HUES64 (cell line): ENCODE measurements at regions not wholly inside any gene's neighbourhood (a gene's known extent, or its start where the extent isn't known, plus 50 kb on each side); places are given as distances from the start of the nearest gene placed in this dataset.

Source experiments
- H3K27ac ChIP-seq: 2 replicates; pipeline ENCODE4 v1.7.0; 2013; ENCODE audit warnings: low read depth, low read length, inconsistent platforms
- H3K27me3 ChIP-seq: 2 replicates; pipeline ENCODE4 v1.6.1; 2013; ENCODE audit warnings: mild to moderate bottlenecking, low read length; ENCODE audit not compliant: insufficient read depth
- H3K36me3 ChIP-seq: 2 replicates; pipeline ENCODE4 v1.6.1; 2013; ENCODE audit warnings: mild to moderate bottlenecking, low read length; ENCODE audit not compliant: insufficient read depth
- H3K4me1 ChIP-seq: 2 replicates; pipeline ENCODE4 v1.6.1; 2013; ENCODE audit warnings: mild to moderate bottlenecking, low read length, moderate library complexity; ENCODE audit not compliant: insufficient read depth
- H3K4me3 ChIP-seq: 2 replicates; pipeline ENCODE4 v1.5.1; 2013; ENCODE audit warnings: mild to moderate bottlenecking, low read length, moderate library complexity
- H3K9ac ChIP-seq: 2 replicates; pipeline ENCODE4 v1.6.1; 2013; ENCODE audit warnings: mild to moderate bottlenecking, low read depth, low read length
- H3K9me3 ChIP-seq: 2 replicates; pipeline ENCODE4 v1.6.1; 2013; ENCODE audit warnings: low read depth, low read length; ENCODE audit not compliant: insufficient read depth
- WGBS: fragments of 150-250, 120-280 bp; methylation state at CpG from one replicate; pipeline ENCODE4 v1.1.7; 2013; ENCODE audit warnings: missing lambda C conversion rate; 5-methylcytosine and 5-hydroxymethylcytosine counted together

DNA sequence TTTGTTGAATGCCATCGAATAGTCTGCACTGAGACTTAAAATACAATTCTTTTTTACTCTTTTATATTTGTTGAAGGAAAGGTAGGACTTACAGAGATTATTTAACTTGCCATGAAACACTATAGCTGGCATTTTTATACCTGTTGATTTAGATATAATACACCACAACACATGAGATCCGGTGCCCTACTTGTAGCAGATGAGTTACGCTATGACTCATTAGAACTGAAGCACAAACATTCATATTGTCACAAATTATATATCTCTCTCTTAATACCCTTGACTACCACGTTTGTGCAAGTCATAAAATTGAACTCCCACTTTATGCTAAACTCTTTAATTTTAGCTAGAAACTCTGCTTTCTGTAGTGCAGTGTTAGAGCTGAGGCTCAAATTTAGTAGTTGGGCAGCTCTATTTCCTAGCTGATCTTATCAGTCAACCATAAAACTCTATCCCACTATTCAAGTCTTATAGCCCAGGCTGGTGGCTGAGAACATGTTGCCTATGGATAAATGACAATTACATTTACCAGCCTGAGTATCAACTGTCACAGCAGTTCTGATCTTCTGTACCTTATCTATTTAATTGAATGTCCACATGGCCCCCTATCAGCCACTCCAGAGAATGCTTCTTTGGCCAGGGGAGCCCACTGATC is 137.4 kb upstream of the SEMA3D start:
- H3K4me1 ChIP-seq = no peaks in the 10 kb centered on the region
- WGBS = 99% methylated on average over 4 of the region's 4 CpGs
- no peak overlapping the region for H3K9ac ChIP-seq
- no peaks in the 10 kb centered on the region for H3K36me3 ChIP-seq
- no peaks in the 10 kb centered on the region for H3K27me3 ChIP-seq
- no peak overlapping the region for H3K4me3 ChIP-seq
- no peaks in the 10 kb centered on the region for H3K9me3 ChIP-seq
- H3K27ac ChIP-seq = no peak overlapping the region

DNA sequence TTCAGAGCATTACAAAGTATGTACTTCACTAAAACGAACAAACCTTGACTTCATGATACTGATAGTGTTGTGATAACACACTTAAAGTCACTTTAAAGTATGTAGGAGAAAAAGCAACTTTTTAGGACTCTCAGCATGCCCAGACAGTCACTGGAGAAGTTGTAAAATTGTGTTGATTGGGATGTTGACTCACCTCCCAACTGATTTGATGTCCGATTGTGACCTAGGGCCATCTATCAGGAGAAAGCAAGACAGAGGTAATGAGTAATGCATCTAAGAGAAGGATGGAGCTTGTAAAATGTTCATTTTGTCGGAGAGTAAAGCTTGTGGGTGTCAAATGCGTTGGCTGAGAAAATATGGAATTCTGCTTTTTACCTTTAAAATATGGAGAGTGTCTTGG is 135.4 kb upstream of the SEMA3D start:
- no peak overlapping the region for H3K4me3 ChIP-seq
- no peak overlapping the region for H3K27ac ChIP-seq
- WGBS = 87% methylated on average over 4 of the region's 4 CpGs

DNA sequence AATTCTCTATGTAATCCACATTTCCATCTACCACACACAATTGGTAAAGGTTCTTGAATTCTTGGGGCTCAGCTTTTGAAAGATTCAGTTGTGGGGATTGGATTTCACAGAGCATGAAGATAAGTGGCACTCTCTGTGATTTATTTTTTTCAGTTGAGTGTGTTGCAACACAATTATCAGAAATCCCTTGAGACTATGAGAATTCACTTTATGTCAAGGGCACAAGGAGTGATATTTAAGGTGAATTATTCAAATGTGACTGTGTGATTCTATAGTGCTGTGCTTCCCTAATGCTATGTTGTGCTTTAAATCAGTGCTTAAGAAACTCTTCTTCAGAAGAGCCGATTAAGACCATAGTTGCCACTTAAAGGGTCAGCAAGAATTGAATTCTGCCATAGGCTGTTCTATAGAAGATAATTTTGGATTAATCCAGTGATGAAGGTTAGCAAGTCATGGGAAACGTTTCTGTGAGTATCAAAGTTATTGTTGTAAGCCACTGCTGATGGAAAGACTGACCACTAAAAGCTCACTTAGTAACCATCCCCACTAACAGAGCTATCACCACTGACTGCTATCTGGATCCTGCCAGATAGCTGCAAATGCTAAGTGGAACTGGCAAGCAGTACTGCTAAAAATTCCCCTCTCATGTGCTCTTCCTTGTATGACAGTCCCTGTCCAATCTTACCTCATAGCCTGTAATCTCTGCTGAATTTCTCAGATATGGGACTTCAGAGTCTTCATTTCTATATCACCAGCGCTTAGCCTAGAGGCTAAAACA is 134.0 kb upstream of the SEMA3D start:
- WGBS = 94% methylated on average over 3 of the region's 3 CpGs
- Histone ChIP-seq H3K4me3 (no peak overlapping the region), H3K36me3 (no peaks in the 10 kb centered on the region), H3K27me3 (no peaks in the 10 kb centered on the region), H3K4me1 (no peaks in the 10 kb centered on the region), H3K9me3 (no peaks in the 10 kb centered on the region), H3K9ac (no peak overlapping the region), H3K27ac (no peak overlapping the region)

More for the DNA sequence above, 135.4 kb upstream of the SEMA3D start:
- H3K9me3 ChIP-seq = no peaks in the 10 kb centered on the region
- H3K4me1 ChIP-seq = no peaks in the 10 kb centered on the region
- H3K27me3 ChIP-seq = no peaks in the 10 kb centered on the region
- H3K9ac ChIP-seq = no peak overlapping the region
- H3K36me3 ChIP-seq = no peaks in the 10 kb centered on the region

DNA sequence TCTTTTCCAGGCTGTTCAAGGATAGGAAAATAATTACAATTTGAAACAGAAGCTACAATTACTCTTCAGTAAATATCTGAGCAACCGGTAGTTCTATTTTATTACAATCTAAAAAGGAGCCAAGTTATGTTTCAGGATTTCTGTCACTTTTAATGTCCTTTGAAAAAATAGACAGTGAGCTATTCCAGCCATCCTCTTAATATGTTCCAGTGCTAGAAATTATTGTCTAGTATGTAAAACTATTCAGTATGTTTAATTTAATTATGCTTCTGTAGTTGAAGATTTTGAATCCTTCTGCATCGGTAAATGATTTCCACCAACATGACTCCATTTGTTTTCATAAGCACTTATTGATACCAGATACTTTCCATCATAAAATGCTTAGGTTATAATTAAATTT is 129.6 kb upstream of the SEMA3D start:
- H3K36me3 ChIP-seq = no peaks in the 10 kb centered on the region
- H3K27me3 ChIP-seq = no peaks in the 10 kb centered on the region
- H3K4me3 ChIP-seq = no peak overlapping the region
- no peaks in the 10 kb centered on the region for H3K9me3 ChIP-seq
- no peak overlapping the region for H3K9ac ChIP-seq
- H3K27ac ChIP-seq = no peak overlapping the region
- WGBS = no CpG with 5 or more reads among the region's 2 CpGs
- no peaks in the 10 kb centered on the region for H3K4me1 ChIP-seq

DNA sequence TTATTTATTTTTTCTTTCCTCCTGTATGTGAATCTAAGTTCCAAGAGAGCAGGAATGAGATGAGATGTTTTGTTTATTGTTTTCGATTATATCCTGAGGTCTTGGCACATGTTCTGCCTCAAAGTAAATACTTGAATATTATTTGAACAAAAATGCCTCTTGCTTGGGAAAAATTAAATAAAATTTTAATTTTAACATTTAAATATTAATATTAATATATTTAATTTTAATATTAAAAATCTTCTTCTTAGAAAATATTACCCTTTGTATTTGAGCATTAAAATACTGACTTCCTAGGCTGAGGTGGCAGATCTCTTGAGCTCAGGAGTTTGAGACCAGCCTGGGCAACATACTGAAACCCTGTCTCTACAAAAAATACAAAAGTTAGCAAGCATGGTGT is 123.4 kb upstream of the SEMA3D start:
- WGBS = 100% methylated on average over 1 of the region's 1 CpG
- Histone ChIP-seq H3K4me3 (no peak overlapping the region), H3K27me3 (no peaks in the 10 kb centered on the region), H3K27ac (no peak overlapping the region), H3K9me3 (no peaks in the 10 kb centered on the region), H3K4me1 (no peaks in the 10 kb centered on the region), H3K36me3 (no peaks in the 10 kb centered on the region), H3K9ac (no peak overlapping the region)

DNA sequence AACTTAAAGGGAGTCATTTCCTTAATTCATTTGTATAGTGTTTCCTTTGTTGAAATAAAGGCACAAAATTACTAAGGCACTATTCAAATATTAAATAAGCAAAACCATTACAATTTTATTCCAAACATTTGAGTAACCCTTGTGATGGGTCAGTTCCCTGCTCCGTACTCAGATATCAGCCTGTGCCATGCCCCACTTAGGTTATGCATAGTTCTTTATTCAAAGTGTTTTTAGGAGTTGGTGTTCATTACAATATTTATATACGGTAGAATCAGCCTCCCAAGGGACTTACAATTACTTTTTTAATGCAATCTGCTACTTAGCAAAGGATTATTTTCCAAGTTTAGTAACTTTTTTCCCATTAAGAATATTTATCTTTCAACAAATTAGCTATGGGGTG is 119.3 kb upstream of the SEMA3D start:
- Histone ChIP-seq H3K9ac (no peak overlapping the region), H3K9me3 (no peaks in the 10 kb centered on the region), H3K4me1 (no peaks in the 10 kb centered on the region), H3K27ac (no peak overlapping the region), H3K36me3 (no peaks in the 10 kb centered on the region), H3K27me3 (no peaks in the 10 kb centered on the region), H3K4me3 (no peak overlapping the region)
- 92% methylated on average over 1 of the region's 2 CpGs for WGBS

DNA sequence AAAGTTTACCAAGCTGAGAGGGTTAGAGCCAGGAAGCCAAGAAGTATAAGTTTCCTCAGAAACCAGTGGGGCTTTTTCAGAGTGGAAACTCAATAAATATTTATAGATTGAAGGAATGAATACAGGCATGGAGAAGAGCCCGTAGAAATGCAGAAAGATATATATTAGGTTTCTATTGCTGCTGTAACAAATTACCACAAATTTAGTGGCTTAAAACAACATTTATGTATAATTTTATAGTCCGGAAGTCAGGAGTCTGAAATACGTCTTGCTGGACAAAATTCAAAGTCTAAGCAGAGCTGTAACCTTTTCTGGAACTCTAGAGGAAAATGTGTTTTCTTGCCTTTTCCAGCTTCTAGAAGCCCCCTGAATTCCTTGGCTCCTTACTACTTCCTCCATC is 107.3 kb upstream of the SEMA3D start:
- 94% methylated on average over 3 of the region's 3 CpGs for WGBS
- no peak overlapping the region for H3K4me3 ChIP-seq
- no peaks in the 10 kb centered on the region for H3K27me3 ChIP-seq
- peaks cover 16% of the 10 kb centered on the region for H3K4me1 ChIP-seq
- H3K27ac ChIP-seq = no peak overlapping the region
- no peak overlapping the region for H3K9ac ChIP-seq
- no peaks in the 10 kb centered on the region for H3K36me3 ChIP-seq
- no peaks in the 10 kb centered on the region for H3K9me3 ChIP-seq

DNA sequence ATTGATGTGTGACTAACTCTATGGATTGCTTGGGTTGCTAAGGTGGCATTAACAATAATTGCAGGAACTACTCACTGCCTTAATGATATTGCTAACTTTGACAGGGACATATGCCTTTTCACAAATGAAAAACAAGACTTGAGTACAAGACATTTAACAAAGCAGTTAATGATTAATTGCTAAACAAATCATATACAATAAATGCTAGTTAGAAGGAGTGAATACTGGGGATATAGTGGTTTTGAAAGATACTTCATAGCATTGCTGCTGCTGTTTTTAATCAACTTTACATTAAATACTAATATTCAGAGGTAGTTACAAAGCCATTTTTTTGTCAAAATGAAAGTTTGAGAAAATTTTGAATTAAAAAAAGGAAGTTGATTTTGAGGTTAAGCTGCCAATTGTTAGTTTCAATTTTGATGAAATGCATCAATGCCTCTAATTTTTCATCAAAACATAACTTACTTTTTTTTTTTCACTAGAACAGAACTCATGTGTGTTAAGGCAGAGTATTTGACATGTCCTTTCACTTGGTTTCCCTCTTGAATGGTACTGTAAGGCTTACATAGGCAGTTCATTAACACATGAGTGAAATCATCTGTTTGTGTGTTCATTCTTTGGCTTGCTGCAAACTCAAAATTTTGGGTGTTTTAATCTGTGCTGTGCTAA is 106.2 kb upstream of the SEMA3D start:
- no peak overlapping the region for H3K9ac ChIP-seq
- no peaks in the 10 kb centered on the region for H3K9me3 ChIP-seq
- no peak overlapping the region for H3K27ac ChIP-seq
- H3K4me1 ChIP-seq = peaks cover 21% of the 10 kb centered on the region
- no peaks in the 10 kb centered on the region for H3K36me3 ChIP-seq
- H3K4me3 ChIP-seq = no peak overlapping the region
- H3K27me3 ChIP-seq = no peaks in the 10 kb centered on the region

DNA sequence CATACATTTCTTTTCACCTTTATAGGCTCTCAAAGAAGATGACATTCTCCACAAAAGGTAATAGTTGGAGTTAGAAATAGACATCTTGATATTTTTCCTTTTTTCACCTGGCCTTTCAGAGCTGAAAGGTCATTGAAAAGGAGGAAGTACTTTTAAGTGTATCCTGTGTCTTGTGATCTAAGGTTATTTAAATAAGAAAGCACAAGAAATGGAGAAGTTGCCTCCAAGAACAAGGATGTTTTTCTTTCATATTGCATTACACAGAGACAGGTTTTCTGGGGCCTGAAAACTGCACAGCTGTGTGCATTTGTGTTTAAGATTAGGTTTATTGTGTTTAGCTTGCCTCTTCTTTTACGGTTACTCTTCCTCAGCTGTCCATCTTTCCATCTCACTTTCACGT is 103.4 kb upstream of the SEMA3D start:
- H3K9ac ChIP-seq = no peak overlapping the region
- no peak overlapping the region for H3K27ac ChIP-seq
- WGBS = no CpG with 5 or more reads among the region's 2 CpGs
- peaks cover 27% of the 10 kb centered on the region for H3K4me1 ChIP-seq
- no peaks in the 10 kb centered on the region for H3K27me3 ChIP-seq
- no peaks in the 10 kb centered on the region for H3K36me3 ChIP-seq
- H3K4me3 ChIP-seq = no peak overlapping the region
- H3K9me3 ChIP-seq = no peaks in the 10 kb centered on the region

DNA sequence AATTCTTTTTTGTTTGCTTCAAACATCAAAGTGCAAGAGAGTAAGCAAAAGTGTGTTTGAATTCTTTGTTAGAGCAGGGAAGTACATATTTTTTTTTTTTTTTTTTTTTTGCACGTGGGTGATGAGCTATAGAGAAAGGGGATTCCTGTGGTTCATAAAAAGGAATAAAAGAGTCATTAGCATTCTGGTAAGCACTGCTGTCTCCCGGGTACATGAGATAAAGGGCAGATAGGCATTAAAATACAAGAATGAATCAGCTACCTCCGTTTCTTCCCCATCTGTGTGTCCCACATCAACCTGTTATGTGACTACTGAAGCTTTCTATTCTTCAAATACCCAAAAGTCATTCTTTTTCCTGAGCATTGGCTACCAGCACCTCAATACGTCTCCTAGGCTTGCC is 102.4 kb upstream of the SEMA3D start:
- WGBS = 78% methylated on average over 4 of the region's 4 CpGs
- no peaks in the 10 kb centered on the region for H3K36me3 ChIP-seq
- H3K4me1 ChIP-seq = peaks cover 27% of the 10 kb centered on the region
- no peaks in the 10 kb centered on the region for H3K27me3 ChIP-seq
- no peak overlapping the region for H3K9ac ChIP-seq
- H3K27ac ChIP-seq = no peak overlapping the region
- H3K4me3 ChIP-seq = no peak overlapping the region
- H3K9me3 ChIP-seq = no peaks in the 10 kb centered on the region

DNA sequence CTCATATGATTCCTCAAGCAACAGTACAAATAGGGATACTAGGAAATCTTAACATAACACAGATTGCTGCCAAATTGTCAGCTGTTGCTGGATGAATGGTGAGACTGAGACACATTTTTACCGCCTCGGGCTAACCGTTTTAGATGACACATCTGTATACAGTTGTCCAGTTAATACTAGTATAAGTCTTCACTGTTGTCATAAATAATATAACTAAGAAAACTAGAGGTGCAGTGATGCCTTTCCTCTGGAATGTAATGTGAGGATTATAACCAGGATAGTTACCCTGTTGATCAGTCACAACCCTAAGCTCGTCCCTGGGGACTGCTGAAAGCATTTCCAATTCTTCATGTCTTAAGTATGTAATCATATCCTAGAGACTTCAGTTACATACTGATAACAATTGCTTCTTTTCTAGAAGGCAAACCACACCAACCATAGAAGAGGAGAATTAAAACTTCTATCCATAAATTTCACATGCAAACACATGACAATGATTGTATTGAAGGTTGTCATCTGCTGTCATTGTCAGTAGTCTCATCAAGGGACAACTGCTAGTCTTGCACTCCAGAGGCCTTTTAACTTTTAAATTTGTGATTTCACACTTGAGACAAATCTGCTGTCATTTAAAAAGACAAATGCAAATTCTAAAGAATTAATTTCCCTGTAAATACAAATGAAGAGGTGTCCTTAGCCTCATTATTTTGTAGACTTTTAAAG is 100.4 kb upstream of the SEMA3D start:
- 96% methylated on average over 4 of the region's 4 CpGs for WGBS
- Histone ChIP-seq H3K4me1 (peaks cover 27% of the 10 kb centered on the region), H3K9me3 (no peaks in the 10 kb centered on the region), H3K9ac (no peak overlapping the region), H3K27ac (no peak overlapping the region), H3K27me3 (no peaks in the 10 kb centered on the region), H3K4me3 (no peak overlapping the region), H3K36me3 (no peaks in the 10 kb centered on the region)
